HUES64 (cell line): ENCODE measurements at regions not wholly inside any gene's neighbourhood (a gene's known extent, or its start where the extent isn't known, plus 50 kb on each side); places are given as distances from the start of the nearest gene placed in this dataset.

Source experiments
- H3K27ac ChIP-seq: 2 replicates; pipeline ENCODE4 v1.7.0; 2013; ENCODE audit warnings: low read depth, low read length, inconsistent platforms
- H3K27me3 ChIP-seq: 2 replicates; pipeline ENCODE4 v1.6.1; 2013; ENCODE audit warnings: mild to moderate bottlenecking, low read length; ENCODE audit not compliant: insufficient read depth
- H3K36me3 ChIP-seq: 2 replicates; pipeline ENCODE4 v1.6.1; 2013; ENCODE audit warnings: mild to moderate bottlenecking, low read length; ENCODE audit not compliant: insufficient read depth
- H3K4me1 ChIP-seq: 2 replicates; pipeline ENCODE4 v1.6.1; 2013; ENCODE audit warnings: mild to moderate bottlenecking, low read length, moderate library complexity; ENCODE audit not compliant: insufficient read depth
- H3K4me3 ChIP-seq: 2 replicates; pipeline ENCODE4 v1.5.1; 2013; ENCODE audit warnings: mild to moderate bottlenecking, low read length, moderate library complexity
- H3K9ac ChIP-seq: 2 replicates; pipeline ENCODE4 v1.6.1; 2013; ENCODE audit warnings: mild to moderate bottlenecking, low read depth, low read length
- H3K9me3 ChIP-seq: 2 replicates; pipeline ENCODE4 v1.6.1; 2013; ENCODE audit warnings: low read depth, low read length; ENCODE audit not compliant: insufficient read depth
- WGBS: fragments of 150-250, 120-280 bp; methylation state at CpG from one replicate; pipeline ENCODE4 v1.1.7; 2013; ENCODE audit warnings: missing lambda C conversion rate; 5-methylcytosine and 5-hydroxymethylcytosine counted together

DNA sequence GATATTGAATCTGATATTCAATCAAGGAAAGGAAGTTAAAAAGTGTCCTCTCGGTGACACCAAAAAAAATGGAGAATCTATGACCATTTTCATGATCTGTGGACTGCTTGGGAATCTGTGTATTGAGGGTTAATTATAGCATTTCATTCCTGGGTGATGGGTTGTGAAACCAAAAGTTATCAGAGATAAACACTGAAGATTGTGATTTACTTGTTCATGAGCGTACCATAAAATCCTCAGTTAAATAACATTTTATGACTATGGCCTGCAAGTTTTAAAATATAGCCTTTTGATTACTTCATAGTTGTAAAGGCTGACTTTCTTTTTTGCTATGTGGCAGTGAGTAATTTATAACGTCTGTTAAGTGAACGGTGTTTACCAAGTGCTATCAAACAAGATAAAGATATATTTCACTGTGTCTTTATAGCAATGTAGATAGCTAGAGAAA, 267.9 kb upstream of the SEMA6A start:
- H3K9me3 ChIP-seq = no peaks in the 10 kb centered on the region
- no peaks in the 10 kb centered on the region for H3K27me3 ChIP-seq
- H3K36me3 ChIP-seq = no peaks in the 10 kb centered on the region
- 97% methylated on average over 2 of the region's 4 CpGs for WGBS
- H3K27ac ChIP-seq = no peak overlapping the region
- no peak overlapping the region for H3K9ac ChIP-seq
- H3K4me3 ChIP-seq = no peak overlapping the region
- no peaks in the 10 kb centered on the region for H3K4me1 ChIP-seq

DNA sequence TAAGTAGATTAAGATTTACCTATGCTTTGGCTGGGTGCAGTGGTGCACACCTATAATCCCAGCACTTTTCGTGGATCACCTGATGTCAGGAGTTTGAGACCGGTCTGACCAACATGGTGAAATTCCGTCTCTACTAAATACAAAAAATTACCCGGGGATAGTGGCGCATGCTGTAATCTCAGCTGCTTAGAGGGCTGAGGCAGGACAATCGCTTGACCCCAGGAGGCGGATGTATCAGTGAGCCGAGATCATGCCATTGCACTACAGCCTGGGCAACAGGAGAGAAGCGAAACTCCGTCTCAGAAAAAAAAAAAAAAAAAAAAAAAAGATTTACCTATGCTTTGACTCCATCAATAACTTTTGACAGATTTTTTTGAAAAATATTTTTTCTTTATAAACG, 267.1 kb upstream of the SEMA6A start:
- Histone ChIP-seq H3K27ac (no peak overlapping the region), H3K36me3 (no peaks in the 10 kb centered on the region), H3K27me3 (no peaks in the 10 kb centered on the region), H3K9ac (no peak overlapping the region), H3K9me3 (no peaks in the 10 kb centered on the region), H3K4me1 (no peaks in the 10 kb centered on the region), H3K4me3 (no peak overlapping the region)
- 93% methylated on average over 11 of the region's 11 CpGs for WGBS

- no peak overlapping the region for H3K4me3 ChIP-seq
- H3K36me3 ChIP-seq = no peaks in the 10 kb centered on the region
- no peak overlapping the region for H3K27ac ChIP-seq
- no peaks in the 10 kb centered on the region for H3K27me3 ChIP-seq
- no peaks in the 10 kb centered on the region for H3K9me3 ChIP-seq
- WGBS = 100% methylated on average over 2 of the region's 2 CpGs
- H3K4me1 ChIP-seq = peaks cover 7% of the 10 kb centered on the region; the same call in 1 of the 2 replicates
- H3K9ac ChIP-seq = no peak overlapping the region
These were observed 263.5 kb upstream of the SEMA6A start for GRCh38 chr5:116838011-116838536.

GRCh38 chr5:116834796-116835515, 260.3 kb upstream of the SEMA6A start:
- WGBS = 86% methylated on average over 2 of the region's 2 CpGs
- Histone ChIP-seq H3K27ac (no peak overlapping the region), H3K27me3 (no peaks in the 10 kb centered on the region)

GRCh38 chr5:116830079-116830478, 255.5 kb upstream of the SEMA6A start:
- H3K27me3 ChIP-seq = no peaks in the 10 kb centered on the region
- H3K4me3 ChIP-seq = no peak overlapping the region
- no peak overlapping the region for H3K27ac ChIP-seq
- no peaks in the 10 kb centered on the region for H3K9me3 ChIP-seq
- peaks cover 18% of the 10 kb centered on the region for H3K4me1 ChIP-seq
- no peaks in the 10 kb centered on the region for H3K36me3 ChIP-seq
- H3K9ac ChIP-seq = no peak overlapping the region
- 89% methylated on average over 4 of the region's 4 CpGs for WGBS

More at GRCh38 chr5:116834796-116835515, 260.3 kb upstream of the SEMA6A start:
- peaks cover 7% of the 10 kb centered on the region; the same call in 1 of the 2 replicates for H3K4me1 ChIP-seq
- H3K36me3 ChIP-seq = no peaks in the 10 kb centered on the region
- no peak overlapping the region for H3K9ac ChIP-seq
- no peaks in the 10 kb centered on the region for H3K9me3 ChIP-seq
- H3K4me3 ChIP-seq = no peak overlapping the region

DNA sequence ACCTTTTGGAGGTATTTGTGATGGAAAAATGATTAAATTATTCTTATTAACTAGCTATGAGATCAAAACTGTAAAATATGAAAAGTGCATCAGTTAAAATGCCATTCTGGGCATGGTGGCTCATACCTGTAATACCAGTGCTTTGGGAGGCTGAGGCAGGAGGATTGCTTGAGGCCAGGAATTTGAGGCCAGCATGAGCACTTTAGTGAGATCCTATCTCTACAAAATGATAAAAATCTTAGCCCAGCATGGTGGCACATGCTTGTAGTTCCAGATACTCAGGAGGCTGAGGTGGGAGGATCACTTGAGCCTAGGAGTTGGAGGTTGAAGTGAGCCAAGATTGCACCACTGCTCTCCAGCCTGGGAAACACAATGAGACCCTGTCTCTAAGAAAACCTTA, 252.5 kb upstream of the SEMA6A start:
- Histone ChIP-seq H3K4me3 (no peak overlapping the region), H3K9me3 (no peaks in the 10 kb centered on the region), H3K9ac (no peak overlapping the region), H3K27ac (no peak overlapping the region), H3K27me3 (no peaks in the 10 kb centered on the region), H3K36me3 (no peaks in the 10 kb centered on the region), H3K4me1 (peaks cover 37% of the 10 kb centered on the region)

DNA sequence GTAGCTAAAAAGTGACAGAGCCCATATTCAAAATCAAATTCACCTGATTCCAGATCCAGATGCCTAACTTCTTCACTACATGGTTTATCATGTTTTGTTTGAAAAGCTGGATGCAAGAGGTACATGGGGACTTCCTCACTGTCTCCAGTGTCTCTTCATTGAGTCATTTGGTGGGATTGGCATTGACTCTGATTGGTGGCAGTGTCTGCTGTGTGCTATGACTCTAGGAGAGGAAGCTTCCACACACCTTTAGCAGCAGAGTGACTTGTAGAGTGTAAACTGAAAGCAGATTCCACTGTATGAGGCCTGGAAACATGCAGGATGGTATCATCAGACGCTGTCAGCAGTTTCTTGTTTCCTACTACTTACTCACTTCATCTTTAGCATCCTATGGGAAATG, 250.9 kb upstream of the SEMA6A start:
- H3K4me3 ChIP-seq = no peak overlapping the region
- no peaks in the 10 kb centered on the region for H3K36me3 ChIP-seq
- 91% methylated on average over 1 of the region's 1 CpG for WGBS
- H3K4me1 ChIP-seq = peaks cover 42% of the 10 kb centered on the region
- H3K27me3 ChIP-seq = no peaks in the 10 kb centered on the region
- no peak overlapping the region for H3K9ac ChIP-seq
- no peaks in the 10 kb centered on the region for H3K9me3 ChIP-seq
- H3K27ac ChIP-seq = peak overlapping the region; percentile 10; the same call in 1 of the 2 replicates

DNA sequence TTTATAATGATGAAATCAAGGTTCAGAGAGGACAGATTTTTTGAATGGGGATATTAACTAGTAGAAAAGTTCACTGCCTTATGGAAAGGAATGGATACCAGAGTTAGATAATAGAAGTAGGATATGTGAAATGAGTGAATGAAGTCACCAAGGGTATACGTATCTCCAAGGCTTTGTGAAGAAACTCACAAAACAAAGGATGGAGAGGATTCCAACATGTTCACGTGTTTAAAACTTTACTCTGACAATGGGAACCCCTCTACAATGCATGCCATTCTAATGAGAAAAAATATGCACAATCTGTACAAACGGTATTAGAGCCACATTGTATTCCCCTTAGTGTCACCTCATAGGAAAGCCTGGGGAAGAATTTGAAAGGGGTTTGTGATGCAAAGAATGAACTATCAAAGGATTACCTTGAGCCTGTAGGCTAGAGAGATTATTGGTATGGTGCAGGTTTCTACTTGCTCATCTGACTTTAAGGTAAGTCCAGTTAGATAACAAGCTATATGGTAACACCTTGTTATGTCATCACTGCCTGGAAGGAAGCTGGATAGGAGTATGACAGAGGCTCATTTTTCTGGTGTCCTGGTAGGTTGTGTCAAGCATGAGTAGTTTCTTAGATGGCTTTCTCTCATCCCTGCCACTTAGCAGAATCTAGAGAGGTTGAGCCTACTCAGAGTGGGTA, 250.3 kb upstream of the SEMA6A start:
- Histone ChIP-seq H3K4me3 (no peak overlapping the region), H3K9me3 (no peaks in the 10 kb centered on the region), H3K9ac (no peak overlapping the region), H3K27me3 (no peaks in the 10 kb centered on the region), H3K4me1 (peaks cover 48% of the 10 kb centered on the region), H3K36me3 (no peaks in the 10 kb centered on the region), H3K27ac (peak overlapping the region; percentile 12; the same call in 1 of the 2 replicates)
- WGBS = 69% methylated on average over 3 of the region's 3 CpGs

GRCh38 chr5:116814626-116815385, 240.2 kb upstream of the SEMA6A start:
- 87% methylated on average over 9 of the region's 10 CpGs for WGBS
- Histone ChIP-seq H3K36me3 (no peaks in the 10 kb centered on the region), H3K27me3 (no peaks in the 10 kb centered on the region), H3K9ac (no peak overlapping the region), H3K4me1 (peaks cover 57% of the 10 kb centered on the region), H3K9me3 (no peaks in the 10 kb centered on the region), H3K27ac (peak overlapping the region; percentile 57; the same call in 1 of the 2 replicates), H3K4me3 (no peak overlapping the region)

- H3K36me3 ChIP-seq = no peaks in the 10 kb centered on the region
- H3K9ac ChIP-seq = no peak overlapping the region
- 100% methylated on average over 1 of the region's 2 CpGs for WGBS
- no peaks in the 10 kb centered on the region for H3K9me3 ChIP-seq
- H3K27me3 ChIP-seq = no peaks in the 10 kb centered on the region
- H3K4me3 ChIP-seq = no peak overlapping the region
- H3K27ac ChIP-seq = no peak overlapping the region
- peaks cover 62% of the 10 kb centered on the region for H3K4me1 ChIP-seq
These were observed 239.3 kb upstream of the SEMA6A start for GRCh38 chr5:116813906-116814305.

DNA sequence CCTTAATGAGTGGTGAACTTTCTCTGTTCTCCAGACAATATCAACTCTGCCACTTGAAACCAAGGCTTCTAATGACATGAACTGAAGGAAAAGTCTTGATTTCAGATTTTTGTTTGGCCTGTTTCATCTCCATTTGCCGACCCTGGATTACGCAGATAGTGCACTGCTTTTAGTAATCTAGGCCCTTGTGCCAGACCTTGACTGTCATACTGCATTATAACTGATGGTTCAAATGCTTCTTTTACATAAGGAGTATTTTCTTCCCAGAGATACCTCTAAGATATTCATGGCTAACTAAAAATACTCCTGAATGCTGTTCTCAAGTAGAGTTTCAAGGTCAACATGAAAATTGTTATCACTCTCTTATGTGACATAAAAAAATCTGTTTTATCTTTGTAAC, 238.7 kb upstream of the SEMA6A start:
- WGBS = 98% methylated on average over 2 of the region's 2 CpGs
- H3K27ac ChIP-seq = no peak overlapping the region

More for the DNA sequence above, 238.7 kb upstream of the SEMA6A start:
- no peak overlapping the region for H3K9ac ChIP-seq
- no peaks in the 10 kb centered on the region for H3K36me3 ChIP-seq
- no peaks in the 10 kb centered on the region for H3K9me3 ChIP-seq
- no peak overlapping the region for H3K4me3 ChIP-seq
- peaks cover 62% of the 10 kb centered on the region for H3K4me1 ChIP-seq
- no peaks in the 10 kb centered on the region for H3K27me3 ChIP-seq
